22Rv1 (cell line): ENCODE measurements at regions not wholly inside any gene's neighbourhood (a gene's known extent, or its start where the extent isn't known, plus 50 kb on each side); places are given as distances from the start of the nearest gene placed in this dataset.

Source experiments
- CTCF ChIP-seq: fragments of 450-650 bp; IDR thresholded peaks from 2 replicates; pipeline ENCODE4 v1.5.1; 2017; ENCODE audit warnings: mild to moderate bottlenecking
- ZFX ChIP-seq: fragments of 450-650 bp; IDR thresholded peaks from 2 replicates; pipeline ENCODE4 v1.6.1; 2017; ENCODE audit warnings: antibody characterized with exemption, borderline replicate concordance

GRCh38 chr9:118321788-118322187 lies 617.6 kb downstream of the TLR4 start:
- TF ChIP-seq CTCF = no peak
- no peak for TF ChIP-seq ZFX
